A549 (cell line): ENCODE measurements at regions not wholly inside any gene's neighbourhood (a gene's known extent, or its start where the extent isn't known, plus 50 kb on each side); places are given as distances from the start of the nearest gene placed in this dataset.

Experiments used
- ATAC-seq, 2 experiments: fragments of 200-7000 bp in 1 of 2; fragments of >200 bp in 1 of 2; cut with Nextera tagmentation in 1 of 2; cut with Tn5 transposase in 1 of 2; 3 replicates each; pipeline versions ENCODE4 v1.8.0 to v1.9.1; 2018 to 2020; ENCODE audit warnings: mild to moderate bottlenecking in 1 of 2, moderate library complexity in 1 of 2
- CTCF ChIA-PET: fragments of 300-600 bp; sonication (Branson Sonifier 250); formaldehyde crosslinking; extraction: SDS; loops from one replicate; lab custom pipeline; 2021; ENCODE audit warnings: antibody characterized with exemption, inconsistent platforms; lab: Yijun Ruan, JAX
- POLR2A ChIA-PET: fragments of 350-600 bp; formaldehyde crosslinking; extraction: SDS; loops from one replicate; lab custom pipeline; 2021; ENCODE audit warnings: antibody characterized with exemption, inconsistent platforms; lab: Yijun Ruan, JAX
- DNase-seq, 2 experiments: peaks; one replicate each; pipeline versions ENCODE4 v3.0.0 to v3.0.0-alpha.2; 2011 to 2016; ENCODE audit warnings: low read depth in 1 of 2, low spot score in 1 of 2
- FAIRE-seq: peaks from 2 replicates; lab custom pipeline; 2011; peaks lifted over from hg19 to GRCh38; lab: Jason Lieb, UNC
- H3K27ac ChIP-seq, 2 experiments: fragments of >200 bp; sonication (Bioruptor Twin); formaldehyde crosslinking; 3 replicates each; pipeline ENCODE4 v1.5.1; 2016 to 2017
- H3K4me1 ChIP-seq: fragments of >200 bp; sonication (Bioruptor Twin); formaldehyde crosslinking; 3 replicates; pipeline ENCODE4 v1.6.1; 2016
- H3K4me2 ChIP-seq: fragments of >200 bp; sonication (Bioruptor Twin); formaldehyde crosslinking; 3 replicates; pipeline ENCODE4 v1.6.1; 2016
- H3K4me3 ChIP-seq: fragments of >200 bp; sonication (Bioruptor Twin); formaldehyde crosslinking; 3 replicates; pipeline ENCODE4 v1.5.1; 2016
- H3K9me3 ChIP-seq: fragments of >200 bp; sonication (Bioruptor Twin); formaldehyde crosslinking; 3 replicates; pipeline ENCODE4 v1.6.1; 2016
- ATOH8 ChIP-seq: fragments of 250-450 bp; sonication (Bioruptor Pico); IDR thresholded peaks from 2 replicates; pipeline ENCODE4 v1.5.0; 2020; ENCODE audit warnings: low read depth, mild to moderate bottlenecking, moderate library complexity
- CHD2 ChIP-seq: fragments of 150-350 bp; IDR thresholded peaks from 2 replicates; pipeline ENCODE4 v1.6.1; 2014; ENCODE audit warnings: low read length; ENCODE audit not compliant: partially characterized antibody
- CHD4 ChIP-seq: fragments of 200-600 bp; sonication (generic); IDR thresholded peaks from 2 replicates; pipeline ENCODE4 v1.6.1; 2016; ENCODE audit warnings: antibody characterized with exemption, mild to moderate bottlenecking, borderline replicate concordance
- EHMT2 ChIP-seq: fragments of 200-600 bp; sonication (generic); IDR thresholded peaks from 2 replicates; pipeline ENCODE4 v1.6.1; 2016; ENCODE audit warnings: antibody characterized with exemption, low read depth, mild to moderate bottlenecking, moderate library complexity
- FOSL2 ChIP-seq, 2 experiments: fragments of 450-650 bp in 1 of 2; fragments of >200 bp in 1 of 2; sonication (Bioruptor Twin) in 1 of 2; formaldehyde crosslinking; IDR thresholded peaks; 2 replicates each; pipeline versions ENCODE4 v1.5.0 to v1.6.1; 2016 to 2020; ENCODE audit warnings: mild to moderate bottlenecking in 1 of 2, moderate library complexity in 1 of 2
- FOXS1 ChIP-seq: fragments of 250-450 bp; sonication (Bioruptor Pico); IDR thresholded peaks from 2 replicates; pipeline ENCODE4 v1.5.0; 2020; ENCODE audit warnings: mild to moderate bottlenecking, moderate library complexity
- HDAC2 ChIP-seq: fragments of 200-600 bp; sonication (generic); IDR thresholded peaks from 2 replicates; pipeline ENCODE4 v1.6.1; 2016
- HEYL ChIP-seq: fragments of 250-450 bp; sonication (Bioruptor Pico); IDR thresholded peaks from 2 replicates; pipeline ENCODE4 v1.8.0; 2021; ENCODE audit warnings: mild to moderate bottlenecking, moderate library complexity
- HMGXB4 ChIP-seq: fragments of 250-450 bp; sonication (Bioruptor Pico); IDR thresholded peaks from 2 replicates; pipeline ENCODE4 v1.5.0; 2021; ENCODE audit warnings: mild to moderate bottlenecking, moderate library complexity, borderline replicate concordance
- HOXA7 ChIP-seq: fragments of 250-450 bp; sonication (Bioruptor Pico); IDR thresholded peaks from 2 replicates; pipeline ENCODE4 v1.5.0; 2020; ENCODE audit warnings: mild to moderate bottlenecking, moderate library complexity
- HOXB5 ChIP-seq: fragments of 250-450 bp; sonication (Bioruptor Pico); IDR thresholded peaks from 2 replicates; pipeline ENCODE4 v1.5.0; 2020; ENCODE audit warnings: mild to moderate bottlenecking, moderate library complexity
- PBX3 ChIP-seq: IDR thresholded peaks from 2 replicates; pipeline ENCODE4 v1.6.1; 2012
- POLR2A ChIP-seq: IDR thresholded peaks from 2 replicates; pipeline ENCODE4 v1.6.1; 2012; ENCODE audit warnings: mild to moderate bottlenecking, low read length
- POLR2AphosphoS2 ChIP-seq: conservative IDR thresholded peaks from 2 replicates; pipeline ENCODE4 v1.6.1; 2012; ENCODE audit warnings: low read length, improper control_type of control experiment, inconsistent platforms
- RFX5 ChIP-seq: fragments of 450-650 bp; IDR thresholded peaks from 2 replicates; pipeline ENCODE4 v1.7.1; 2014; ENCODE audit warnings: antibody characterized with exemption, mild to moderate bottlenecking, moderate library complexity
- SREBF2 ChIP-seq: fragments of 450-650 bp; IDR thresholded peaks from 2 replicates; pipeline ENCODE4 v1.6.1; 2014; ENCODE audit warnings: mild to moderate bottlenecking, moderate library complexity
- TP53 ChIP-seq: fragments of 250-450 bp; sonication (Bioruptor Pico); IDR thresholded peaks from 2 replicates; pipeline ENCODE4 v1.5.0; 2021; ENCODE audit warnings: mild to moderate bottlenecking, moderate library complexity
- ZC3H11A ChIP-seq: fragments of 450-650 bp; IDR thresholded peaks from 2 replicates; pipeline ENCODE4 v1.6.1; 2014; ENCODE audit warnings: antibody characterized with exemption, mild to moderate bottlenecking
- WGBS: methylation state at CpG from one replicate; pipeline ENCODE4 v1.1.6; 2017; ENCODE audit errors: missing lambda C conversion rate; 5-methylcytosine and 5-hydroxymethylcytosine counted together
- TF ChIP-seq, protein P1 (sequence below): fragments of >200 bp; sonication (Bioruptor Twin); formaldehyde crosslinking; IDR thresholded peaks from 2 replicates; pipeline ENCODE4 v1.6.1; 2016
- TF ChIP-seq, protein P2 (sequence below): fragments of >200 bp; sonication (Bioruptor Twin); formaldehyde crosslinking; IDR thresholded peaks from 3 replicates; pipeline ENCODE4 v1.5.1; 2016

DNA sequence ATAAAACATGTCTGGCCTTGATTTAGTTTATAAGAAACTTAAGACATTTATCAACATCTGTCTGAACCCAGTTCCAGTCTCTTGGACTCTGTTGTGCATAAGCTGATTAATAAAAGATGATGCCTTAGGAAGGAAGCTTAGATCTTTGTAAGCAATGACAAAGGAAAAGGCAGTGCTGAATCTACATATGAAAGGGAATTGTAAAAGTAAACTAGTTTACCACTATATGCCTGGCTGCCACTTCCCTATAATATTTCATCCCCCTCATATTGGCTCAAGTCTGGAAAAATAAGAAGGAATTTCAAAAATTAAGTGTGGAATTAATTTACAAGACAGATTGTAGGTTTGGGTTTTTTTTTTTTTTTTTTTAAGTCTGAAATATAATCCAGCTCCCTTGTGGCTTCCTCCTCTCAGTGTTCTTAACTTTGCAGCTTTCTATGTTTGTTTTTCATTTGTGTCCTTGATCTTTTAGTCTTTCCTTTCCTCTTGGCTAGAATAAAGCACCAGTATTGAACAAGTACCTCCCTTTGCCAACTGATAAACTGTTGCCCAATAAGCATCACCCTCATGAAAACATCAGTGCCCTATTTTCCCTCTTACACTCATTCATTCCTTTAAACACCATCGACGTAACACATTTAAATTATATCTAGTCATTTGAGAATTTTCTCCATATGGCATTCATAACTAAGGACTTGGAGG lies 146.7 kb upstream of the TBX18 start:
- WGBS: 78% methylated on average over 2 of the region's 2 CpGs
- no peak overlapping the region for H3K27ac ChIP-seq
- TF ChIP-seq EHMT2 (no peak), FOSL2 (IDR thresholded peaks at IDR 0.05) (no peak), FOSL2 (CRISPR knock-in tag; IDR thresholded peaks at IDR 0.05) (no peak), PBX3 (no peak), CHD4 (no peak), TP53 (CRISPR knock-in tag) (no peak), POLR2AphosphoS2 (no peak), HOXB5 (CRISPR knock-in tag) (no peak), ZC3H11A (no peak), HDAC2 (no peak), POLR2A (no peak), SREBF2 (no peak), ATOH8 (no peak)
- TF ChIP-seq, protein P1, sequence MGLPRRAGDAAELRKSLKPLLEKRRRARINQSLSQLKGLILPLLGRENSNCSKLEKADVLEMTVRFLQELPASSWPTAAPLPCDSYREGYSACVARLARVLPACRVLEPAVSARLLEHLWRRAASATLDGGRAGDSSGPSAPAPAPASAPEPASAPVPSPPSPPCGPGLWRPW: no peak
- FAIRE-seq (peak; percentile 18), DNase-seq (no peak), ATAC-seq (no peak)
- H3K4me1 ChIP-seq: no peaks in the 10 kb centered on the region; the same call in 2 of the 3 replicates
- POLR2A ChIA-PET: no interaction called here
- H3K9me3 ChIP-seq: no peaks in the 10 kb centered on the region
- 0 out of 3 replicates have a peak overlapping the region, but pooled peaks have one; percentile 7 for H3K4me2 ChIP-seq
- CTCF ChIA-PET: no interaction called here
- H3K4me3 ChIP-seq: no peak overlapping the region

DNA sequence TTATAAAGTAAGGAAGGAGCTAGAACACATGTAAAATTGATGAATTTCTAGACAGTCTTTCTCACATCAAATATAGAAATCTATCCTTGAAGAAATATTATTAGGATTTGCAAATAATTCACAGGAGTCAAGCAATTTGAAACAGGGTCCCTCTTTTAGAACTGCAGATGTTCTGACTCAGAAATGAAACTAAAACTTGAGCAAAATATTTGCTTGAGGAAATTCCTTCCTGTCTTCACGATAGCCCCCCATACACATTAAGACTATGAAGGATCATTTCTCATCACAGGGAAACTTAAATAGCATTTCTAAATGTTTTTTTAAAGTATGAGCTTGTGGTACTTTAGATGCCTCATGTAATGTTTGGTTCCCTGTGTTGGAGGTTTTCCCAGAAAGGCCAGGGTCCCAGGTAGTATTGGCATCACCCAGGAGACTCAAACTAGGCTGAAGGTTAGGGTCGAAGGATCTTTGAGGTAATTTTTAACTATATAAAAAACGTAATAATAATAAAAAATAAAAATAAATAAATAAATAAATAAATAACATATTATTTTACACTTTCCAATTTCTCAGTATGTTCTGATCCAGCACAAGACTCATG lies 144.0 kb upstream of the TBX18 start:
- DNase-seq: no peak
- POLR2A ChIA-PET: no interaction called here
- WGBS: 13% methylated on average over 3 of the region's 3 CpGs
- Histone ChIP-seq H3K27ac (no peak overlapping the region), H3K4me3 (no peak overlapping the region), H3K4me2 (no peak overlapping the region), H3K9me3 (no peaks in the 10 kb centered on the region), H3K4me1 (no peaks in the 10 kb centered on the region; the same call in 2 of the 3 replicates)
- ATAC-seq: no peak
- CTCF ChIA-PET: no interaction called here
- FAIRE-seq: no peak
- no peak for TF ChIP-seq FOXS1
- no peak for TF ChIP-seq HMGXB4 (CRISPR knock-in tag)
- no peak for TF ChIP-seq HEYL (CRISPR knock-in tag)
- no peak for TF ChIP-seq CHD2
- TF ChIP-seq HOXA7 (CRISPR knock-in tag): no peak
- TF ChIP-seq POLR2AphosphoS2: no peak
- no peak for TF ChIP-seq SREBF2
- TF ChIP-seq, protein P2, sequence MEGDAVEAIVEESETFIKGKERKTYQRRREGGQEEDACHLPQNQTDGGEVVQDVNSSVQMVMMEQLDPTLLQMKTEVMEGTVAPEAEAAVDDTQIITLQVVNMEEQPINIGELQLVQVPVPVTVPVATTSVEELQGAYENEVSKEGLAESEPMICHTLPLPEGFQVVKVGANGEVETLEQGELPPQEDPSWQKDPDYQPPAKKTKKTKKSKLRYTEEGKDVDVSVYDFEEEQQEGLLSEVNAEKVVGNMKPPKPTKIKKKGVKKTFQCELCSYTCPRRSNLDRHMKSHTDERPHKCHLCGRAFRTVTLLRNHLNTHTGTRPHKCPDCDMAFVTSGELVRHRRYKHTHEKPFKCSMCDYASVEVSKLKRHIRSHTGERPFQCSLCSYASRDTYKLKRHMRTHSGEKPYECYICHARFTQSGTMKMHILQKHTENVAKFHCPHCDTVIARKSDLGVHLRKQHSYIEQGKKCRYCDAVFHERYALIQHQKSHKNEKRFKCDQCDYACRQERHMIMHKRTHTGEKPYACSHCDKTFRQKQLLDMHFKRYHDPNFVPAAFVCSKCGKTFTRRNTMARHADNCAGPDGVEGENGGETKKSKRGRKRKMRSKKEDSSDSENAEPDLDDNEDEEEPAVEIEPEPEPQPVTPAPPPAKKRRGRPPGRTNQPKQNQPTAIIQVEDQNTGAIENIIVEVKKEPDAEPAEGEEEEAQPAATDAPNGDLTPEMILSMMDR: no peak
- TF ChIP-seq RFX5: no peak
